Fibroblast of mammary gland (primary cell): ENCODE measurements at regions not wholly inside any gene's neighbourhood (a gene's known extent, or its start where the extent isn't known, plus 50 kb on each side); places are given as distances from the start of the nearest gene placed in this dataset.
A peak's percentile ranks its signal among the peaks of the same experiment; 100 is the strongest.

Source experiments
- DNase-seq: peaks from one replicate; pipeline ENCODE4 v3.0.0-alpha.2; 2010; ENCODE audit warnings: low read depth
- H3K4me3 ChIP-seq: 2 replicates; pipeline ENCODE4 v1.5.1; 2011; ENCODE audit warnings: low read depth, mild to moderate bottlenecking, low read length, moderate library complexity; ENCODE audit not compliant: control insufficient read depth
- CTCF ChIP-seq: conservative IDR thresholded peaks from 2 replicates; pipeline ENCODE4 v1.5.1; 2011; ENCODE audit warnings: low read depth, low read length, inconsistent platforms; ENCODE audit not compliant: control insufficient read depth, insufficient read depth

DNA sequence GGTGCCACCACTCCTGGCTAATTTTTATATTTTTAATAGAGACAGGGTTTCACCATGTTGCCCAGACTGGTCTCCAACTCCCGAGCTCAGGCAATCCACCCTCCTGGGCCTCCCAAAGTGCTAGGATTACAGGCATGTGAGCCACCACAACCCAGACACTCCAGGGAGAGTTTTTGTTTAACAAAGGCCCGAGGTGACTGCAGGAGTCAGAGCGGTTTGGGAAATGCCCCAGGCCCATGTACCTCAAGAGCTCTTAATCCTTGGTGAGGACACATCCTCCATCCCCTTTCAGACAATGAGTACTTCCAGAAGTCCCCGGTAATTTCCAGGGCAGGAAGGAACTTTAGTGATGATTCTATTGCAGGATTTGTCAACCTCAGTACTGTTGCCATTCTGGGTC, 176.0 kb downstream of the ESRRB start:
- DNase-seq: no peak
- no peak for TF ChIP-seq CTCF
- no peak overlapping the region for H3K4me3 ChIP-seq

- H3K4me3 ChIP-seq: no peak overlapping the region
- peak; percentile 8 for DNase-seq
- TF ChIP-seq CTCF: no peak
These were observed 188.8 kb downstream of the ESRRB start for GRCh38 chr14:76564471-76565422.

DNA sequence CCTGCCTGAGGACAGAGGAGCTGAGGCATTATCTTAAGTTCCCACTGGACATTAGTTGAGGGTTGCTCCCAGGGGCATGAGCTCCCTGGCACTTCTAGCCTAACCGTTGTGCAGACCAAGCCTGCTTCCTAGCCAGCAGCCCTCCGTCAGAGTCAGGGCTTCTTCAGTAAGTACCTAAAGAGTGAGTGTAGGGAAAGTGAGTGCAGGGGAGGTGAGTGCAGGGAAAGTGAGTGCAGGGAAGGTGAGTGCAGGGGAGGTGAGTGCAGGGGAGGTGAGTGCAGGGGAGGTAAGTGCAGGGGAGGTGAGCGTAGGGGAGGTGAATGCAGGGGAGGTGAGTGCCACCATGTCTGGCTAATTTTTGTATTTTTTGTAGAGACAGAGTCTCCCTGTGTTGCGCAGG, 190.5 kb downstream of the ESRRB start:
- DNase-seq: no peak
- no peak for TF ChIP-seq CTCF
- H3K4me3 ChIP-seq: no peak overlapping the region

DNA sequence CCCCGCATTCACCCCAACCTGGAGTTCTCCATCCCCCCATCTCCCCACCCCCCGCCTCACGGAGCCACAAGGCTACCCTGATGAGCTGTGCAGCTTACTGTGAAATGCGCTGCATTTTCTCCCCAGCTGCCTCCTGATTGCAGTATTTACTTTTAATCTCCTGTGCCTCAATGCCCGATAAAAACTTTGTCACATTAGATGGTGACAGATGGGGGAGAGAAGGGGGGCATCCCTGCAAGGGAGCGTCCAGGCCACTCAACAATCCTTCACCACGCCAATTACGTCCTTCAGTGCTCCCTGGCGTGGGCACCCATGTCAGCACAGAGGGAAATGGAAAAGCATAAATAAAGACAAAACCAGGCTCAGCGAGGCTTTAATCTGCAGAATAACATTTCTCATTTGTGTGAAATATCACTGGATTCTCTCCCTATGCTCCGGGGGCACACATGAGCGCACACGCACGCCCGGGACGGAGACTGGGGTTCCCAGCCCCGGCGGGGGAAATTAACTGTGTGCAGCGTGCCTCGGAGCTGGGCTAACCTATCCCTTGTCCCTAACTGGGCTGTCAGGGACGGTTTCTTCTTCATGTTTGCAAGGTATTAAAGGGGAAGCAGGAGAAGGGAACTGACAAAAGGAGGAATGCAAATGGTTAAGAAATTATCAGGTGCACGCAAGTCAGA, 186.7 kb upstream of the VASH1 start:
- no peak for DNase-seq
- TF ChIP-seq CTCF: no peak
- H3K4me3 ChIP-seq: no peak overlapping the region

DNA sequence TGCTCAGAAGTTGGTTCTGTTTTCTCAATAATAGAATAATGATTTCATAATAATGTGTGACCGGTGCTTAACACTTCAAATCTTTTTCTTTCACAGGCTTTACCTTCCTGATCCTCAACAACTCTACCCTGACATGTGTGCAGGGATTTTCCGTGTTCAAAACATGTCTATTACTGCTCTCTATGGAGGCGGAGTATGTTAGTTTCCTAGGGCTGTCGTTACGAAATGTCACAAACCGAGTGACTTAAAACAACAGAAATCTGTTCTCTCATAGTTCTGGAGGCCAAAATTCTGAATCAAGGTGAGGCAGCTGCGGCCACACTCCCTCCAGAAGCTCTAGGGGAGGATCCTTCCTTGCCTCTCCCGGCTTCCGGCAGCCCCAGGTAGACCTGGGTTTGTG, 186.2 kb upstream of the VASH1 start:
- DNase-seq: no peak
- no peak for TF ChIP-seq CTCF
- no peak overlapping the region for H3K4me3 ChIP-seq

- H3K4me3 ChIP-seq: no peak overlapping the region
- no peak for TF ChIP-seq CTCF
- peak; percentile 7 for DNase-seq
These were observed 185.1 kb upstream of the VASH1 start for GRCh38 chr14:76576047-76576741.
